SK-N-SH treated with all-trans-retinoic acid at 6 μM for 48 hours (cell line): ENCODE measurements at regions not wholly inside any gene's neighbourhood (a gene's known extent, or its start where the extent isn't known, plus 50 kb on each side); places are given as distances from the start of the nearest gene placed in this dataset.

Experiments used
- ATAC-seq: fragments of 200-7000 bp; cut with Tn5 transposase; 3 replicates; pipeline ENCODE4 v1.9.1; 2020; ENCODE audit warnings: mild to moderate bottlenecking, moderate library complexity
- BACH2 ChIP-seq: fragments of 250-450 bp; sonication (Bioruptor Pico); IDR thresholded peaks from 2 replicates; pipeline ENCODE4 v1.9.0; 2021; ENCODE audit warnings: mild to moderate bottlenecking, borderline replicate concordance
- CREB5 ChIP-seq: fragments of 250-450 bp; sonication (Bioruptor Pico); IDR thresholded peaks from 2 replicates; pipeline ENCODE4 v1.5.1; 2020; ENCODE audit warnings: low read depth, mild to moderate bottlenecking, moderate library complexity
- CSRNP3 ChIP-seq: fragments of 250-450 bp; sonication (Bioruptor Pico); IDR thresholded peaks from 2 replicates; pipeline ENCODE4 v1.5.1; 2021; ENCODE audit warnings: mild to moderate bottlenecking, moderate library complexity
- ESRRG ChIP-seq: fragments of 250-450 bp; sonication (Bioruptor Pico); IDR thresholded peaks from 2 replicates; pipeline ENCODE4 v1.6.1; 2021; ENCODE audit warnings: mild to moderate bottlenecking
- GLIS3 ChIP-seq: fragments of 250-450 bp; sonication (Bioruptor Pico); IDR thresholded peaks from 2 replicates; pipeline ENCODE4 v1.5.0; 2020; ENCODE audit warnings: mild to moderate bottlenecking, moderate library complexity
- ISL1 ChIP-seq: fragments of 250-450 bp; sonication (Bioruptor Pico); IDR thresholded peaks from 2 replicates; pipeline ENCODE4 v2.1.2; 2022; ENCODE audit warnings: mild to moderate bottlenecking, moderate library complexity
- OSR1 ChIP-seq: fragments of 250-450 bp; sonication (Bioruptor Pico); IDR thresholded peaks from 2 replicates; pipeline ENCODE4 v1.8.0; 2022; ENCODE audit warnings: moderate library complexity, mild to moderate bottlenecking, inconsistent platforms
- PATZ1 ChIP-seq: fragments of 250-450 bp; sonication (Bioruptor Pico); IDR thresholded peaks from 2 replicates; pipeline ENCODE4 v1.8.0; 2020; ENCODE audit warnings: mild to moderate bottlenecking, moderate library complexity, borderline replicate concordance
- POU6F1 ChIP-seq: fragments of 250-450 bp; sonication (Bioruptor Pico); IDR thresholded peaks from 2 replicates; pipeline ENCODE4 v1.8.0; 2021; ENCODE audit warnings: low read depth, mild to moderate bottlenecking, moderate library complexity, borderline replicate concordance
- PPARA ChIP-seq: fragments of 250-450 bp; sonication (Bioruptor Pico); IDR thresholded peaks from 2 replicates; pipeline ENCODE4 v1.5.0; 2020; ENCODE audit warnings: mild to moderate bottlenecking, borderline replicate concordance
- SNAI2 ChIP-seq: fragments of 250-450 bp; sonication (Bioruptor Pico); IDR thresholded peaks from 2 replicates; pipeline ENCODE4 v1.5.0; 2020; ENCODE audit warnings: mild to moderate bottlenecking, moderate library complexity
- TCF4 ChIP-seq: fragments of 250-450 bp; sonication (Bioruptor Pico); IDR thresholded peaks from 2 replicates; pipeline ENCODE4 v1.8.0; 2021; ENCODE audit warnings: mild to moderate bottlenecking, moderate library complexity, borderline replicate concordance
- TOX ChIP-seq: fragments of 250-450 bp; sonication (Bioruptor Pico); IDR thresholded peaks from 2 replicates; pipeline ENCODE4 v1.8.0; 2021; ENCODE audit warnings: mild to moderate bottlenecking, moderate library complexity, borderline replicate concordance
- TSHZ2 ChIP-seq: fragments of 250-450 bp; sonication (Bioruptor Pico); IDR thresholded peaks from 2 replicates; pipeline ENCODE4 v1.5.0; 2020; ENCODE audit warnings: mild to moderate bottlenecking, moderate library complexity
- ZC3H10 ChIP-seq: fragments of 250-450 bp; sonication (Bioruptor Pico); IDR thresholded peaks from 2 replicates; pipeline ENCODE4 v1.5.1; 2021; ENCODE audit warnings: mild to moderate bottlenecking, moderate library complexity
- ZFP3 ChIP-seq: fragments of 250-450 bp; sonication (Bioruptor Pico); IDR thresholded peaks from 2 replicates; pipeline ENCODE4 v1.5.0; 2020; ENCODE audit warnings: mild to moderate bottlenecking, moderate library complexity
- ZFP30 ChIP-seq: fragments of 450-650 bp; formaldehyde crosslinking; IDR thresholded peaks from 2 replicates; pipeline ENCODE4 v1.5.0; 2022; ENCODE audit warnings: mild to moderate bottlenecking, moderate library complexity
- ZNF70 ChIP-seq: fragments of 450-650 bp; formaldehyde crosslinking; IDR thresholded peaks from 2 replicates; pipeline ENCODE4 v1.5.0; 2020; ENCODE audit warnings: mild to moderate bottlenecking, moderate library complexity
- ZNF8 ChIP-seq: fragments of 450-650 bp; formaldehyde crosslinking; IDR thresholded peaks from 2 replicates; pipeline ENCODE4 v1.5.0; 2020; ENCODE audit warnings: mild to moderate bottlenecking, moderate library complexity

GRCh38 chr3:194998948-194999347 is 272.0 kb downstream of the XXYLT1 start:
- no peak for ATAC-seq
- TF ChIP-seq BACH2 (no peak), SNAI2 (CRISPR knock-in tag) (no peak), ZFP30 (CRISPR knock-in tag) (no peak), TOX (CRISPR knock-in tag) (no peak), ZC3H10 (CRISPR knock-in tag) (no peak), PPARA (no peak), TSHZ2 (CRISPR knock-in tag) (no peak), ZNF8 (CRISPR knock-in tag) (no peak), OSR1 (CRISPR knock-in tag) (no peak), ISL1 (no peak), CSRNP3 (no peak), GLIS3 (no peak), ESRRG (CRISPR knock-in tag) (no peak), ZNF70 (no peak), POU6F1 (no peak), PATZ1 (CRISPR knock-in tag) (no peak), TCF4 (no peak), CREB5 (CRISPR knock-in tag) (no peak)

GRCh38 chr3:194999491-194999890 is 271.5 kb downstream of the XXYLT1 start:
- no peak for ATAC-seq

More at GRCh38 chr3:194999491-194999890, 271.5 kb downstream of the XXYLT1 start:
- TF ChIP-seq BACH2, result no peak
- TF ChIP-seq CSRNP3, result no peak
- TF ChIP-seq TSHZ2 (CRISPR knock-in tag), result no peak
- TF ChIP-seq CREB5 (CRISPR knock-in tag), result no peak
- no peak for TF ChIP-seq ZFP3
